ENCODE measurements at regions not wholly inside any gene's neighbourhood (a gene's known extent, or its start where the extent isn't known, plus 50 kb on each side); places are given as distances from the start of the nearest gene placed in this dataset.

DNA sequence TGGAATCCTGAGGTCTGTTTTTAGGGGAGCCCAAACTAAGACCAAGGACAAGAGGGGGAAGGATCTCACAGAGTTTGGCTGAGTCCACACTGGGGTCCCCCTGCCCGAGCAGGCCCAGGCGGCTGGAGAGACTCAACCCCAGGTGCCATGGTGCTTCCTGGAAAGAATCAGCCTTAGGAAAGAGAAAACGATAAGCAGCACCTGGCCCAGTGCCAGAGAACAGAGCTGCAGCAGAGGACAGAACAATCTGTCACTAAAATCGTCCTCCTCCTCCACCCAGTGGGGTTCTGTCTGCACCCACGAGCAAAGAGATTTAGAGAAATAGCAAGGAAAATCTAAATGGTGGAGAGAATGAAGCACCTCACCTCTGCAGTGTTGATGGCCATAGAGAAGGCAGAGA lies 470.5 kb downstream of the BCOR start:
- no peak for DNase-seq
- in situ Hi-C loops (cut with MboI; ENCODE audit: low pct_ligation_motif_present in 1 of 4, low pct_unique_long_range_greater_than_20kb in 1 of 4, low sequenced_read_pairs in 3 of 4) = no loop called here
- H3K27ac ChIP-seq = no peak overlapping the region
- H3K4me3 ChIP-seq = no peak overlapping the region
- no peaks in the 10 kb centered on the region for H3K4me1 ChIP-seq
- TF ChIP-seq EP300 (IDR thresholded peaks at IDR 0.05; ENCODE audit: low read depth) = no peak
- no peak for TF ChIP-seq CTCF (IDR thresholded peaks at IDR 0.05)
- TF ChIP-seq POLR2AphosphoS5 (IDR thresholded peaks at IDR 0.05) = no peak
- no peak for TF ChIP-seq POLR2A (IDR thresholded peaks at IDR 0.05)
- H3K27me3 ChIP-seq = no peaks in the 10 kb centered on the region
- no peaks in the 10 kb centered on the region for H3K36me3 ChIP-seq
- H3K9me3 ChIP-seq = no peaks in the 10 kb centered on the region
- 48% methylated on average over 5 of the region's 5 CpGs; no CpG with 5 or more reads in 1 of the 2 donors for WGBS, 2 donors (ENCODE audit: low coverage in 1 of 2)
- intact Hi-C loops (cut with DNase I; ENCODE audit: low total_unique reads) = no loop called here

- Histone ChIP-seq H3K9me3 (no peaks in the 10 kb centered on the region), H3K27me3 (no peaks in the 10 kb centered on the region), H3K36me3 (no peaks in the 10 kb centered on the region), H3K4me1 (no peaks in the 10 kb centered on the region), H3K27ac (no peak overlapping the region), H3K4me3 (no peak overlapping the region)
- in situ Hi-C loops (cut with MboI; ENCODE audit: low pct_ligation_motif_present in 1 of 4, low pct_unique_long_range_greater_than_20kb in 1 of 4, low sequenced_read_pairs in 3 of 4) = no loop called here
- DNase-seq = no peak
- WGBS, 2 donors (ENCODE audit: low coverage in 1 of 2) = 93% methylated on average over 1 of the region's 1 CpG; no CpG with 5 or more reads in 1 of the 2 donors
- intact Hi-C loops (cut with DNase I; ENCODE audit: low total_unique reads) = no loop called here
- TF ChIP-seq POLR2AphosphoS5 (IDR thresholded peaks at IDR 0.05) (no peak), EP300 (IDR thresholded peaks at IDR 0.05; ENCODE audit: low read depth) (no peak), CTCF (IDR thresholded peaks at IDR 0.05) (no peak), POLR2A (IDR thresholded peaks at IDR 0.05) (no peak)
Measured at GRCh38 chrX:39629001-39629400, 468.8 kb downstream of the BCOR start.

- DNase-seq = no peak
- 72% methylated on average over 2 of the region's 2 CpGs; no CpG with 5 or more reads in 1 of the 2 donors for WGBS, 2 donors (ENCODE audit: low coverage in 1 of 2)
- H3K36me3 ChIP-seq = no peaks in the 10 kb centered on the region
- H3K27ac ChIP-seq = no peak overlapping the region
- no peaks in the 10 kb centered on the region for H3K9me3 ChIP-seq
- in situ Hi-C loops (cut with MboI; ENCODE audit: low pct_ligation_motif_present in 1 of 4, low pct_unique_long_range_greater_than_20kb in 1 of 4, low sequenced_read_pairs in 3 of 4) = no loop called here
- no peak for TF ChIP-seq EP300 (IDR thresholded peaks at IDR 0.05; ENCODE audit: low read depth)
- no peak overlapping the region for H3K4me3 ChIP-seq
- H3K27me3 ChIP-seq = no peaks in the 10 kb centered on the region
- intact Hi-C loops (cut with DNase I; ENCODE audit: low total_unique reads) = loop anchor here (10.0 kb wide), 1 partner anchor 2004 kb away; no protein-coding TSS in a partner anchor
- no peaks in the 10 kb centered on the region for H3K4me1 ChIP-seq
Measured at GRCh38 chrX:39630344-39630743, 467.4 kb downstream of the BCOR start.

DNA sequence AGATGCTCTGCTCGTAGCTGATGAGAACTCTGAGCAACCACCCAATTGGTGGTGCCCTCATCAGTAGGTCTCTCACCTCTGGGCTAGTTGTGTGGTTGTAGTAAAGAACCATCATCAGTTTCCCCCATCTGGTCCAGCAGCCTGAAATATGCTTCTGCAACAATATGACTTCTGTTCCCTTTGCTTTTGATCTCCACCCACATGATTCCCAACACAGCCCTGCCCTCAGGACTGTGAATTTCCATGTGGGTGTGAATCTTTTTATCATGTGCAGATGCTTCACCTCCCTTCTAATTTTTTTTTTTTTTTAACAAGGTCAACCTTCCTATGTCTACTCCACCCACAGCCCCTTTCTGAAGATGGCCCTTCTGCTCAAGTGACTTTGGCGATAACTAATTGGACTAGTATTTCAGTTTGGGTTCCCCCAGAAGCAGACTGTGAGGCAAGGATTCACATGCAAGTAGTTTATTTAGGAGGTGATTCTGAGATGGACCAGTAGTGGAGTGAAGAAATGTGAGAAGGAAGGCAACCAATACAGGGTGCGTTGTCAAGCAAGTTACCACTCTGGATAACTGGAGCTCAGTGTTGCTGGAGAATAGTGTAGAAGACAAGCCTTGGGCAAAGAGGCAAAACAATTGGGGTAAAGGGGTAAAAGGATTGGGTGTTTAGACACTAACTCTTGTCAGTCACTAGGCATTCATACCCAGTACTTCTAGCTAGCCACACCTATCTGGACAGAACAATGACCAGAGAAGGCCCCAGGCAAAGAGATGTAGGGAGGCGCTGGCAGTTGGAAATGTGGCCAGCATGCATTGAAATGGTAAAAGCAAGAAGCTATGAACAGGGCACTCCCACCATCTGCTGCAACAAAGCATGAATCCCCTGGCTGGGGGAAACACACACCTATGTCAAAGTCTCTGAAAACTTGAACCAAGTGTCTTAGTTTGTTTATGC lies 466.2 kb downstream of the BCOR start:
- TF ChIP-seq EP300 (IDR thresholded peaks at IDR 0.05; ENCODE audit: low read depth) (no peak), POLR2A (IDR thresholded peaks at IDR 0.05) (no peak), POLR2AphosphoS5 (IDR thresholded peaks at IDR 0.05) (no peak), CTCF (IDR thresholded peaks at IDR 0.05) (no peak)
- H3K4me3 ChIP-seq = no peak overlapping the region
- in situ Hi-C loops (cut with MboI; ENCODE audit: low pct_ligation_motif_present in 1 of 4, low pct_unique_long_range_greater_than_20kb in 1 of 4, low sequenced_read_pairs in 3 of 4) = no loop called here
- no peaks in the 10 kb centered on the region for H3K9me3 ChIP-seq
- 82% methylated on average over 4 of the region's 4 CpGs; no CpG with 5 or more reads in 1 of the 2 donors for WGBS, 2 donors (ENCODE audit: low coverage in 1 of 2)
- H3K36me3 ChIP-seq = no peaks in the 10 kb centered on the region
- no peaks in the 10 kb centered on the region for H3K27me3 ChIP-seq
- H3K4me1 ChIP-seq = no peaks in the 10 kb centered on the region
- intact Hi-C loops (cut with DNase I; ENCODE audit: low total_unique reads) = loop anchor here (10.0 kb wide), 1 partner anchor 2003 kb away; no protein-coding TSS in a partner anchor
- no peak for DNase-seq
- no peak overlapping the region for H3K27ac ChIP-seq

Data from transverse colon (tissue), 4 donors.